Transverse colon (tissue), 4 donors: ENCODE measurements at regions not wholly inside any gene's neighbourhood (a gene's known extent, or its start where the extent isn't known, plus 50 kb on each side); places are given as distances from the start of the nearest gene placed in this dataset.

Source experiments
- DNase-seq: peaks from one replicate; pipeline ENCODE4 v3.0.0-alpha.2; 2019
- H3K27ac ChIP-seq, 4 donors: fragments of 200-600 bp; sonication (generic); 2 replicates each; pipeline ENCODE4 v1.5.1; 2016 to 2018; ENCODE audit warnings: inconsistent platforms in 4 of 4
- H3K27me3 ChIP-seq: fragments of 200-600 bp; sonication (generic); 2 replicates; pipeline ENCODE4 v1.5.1; 2017; ENCODE audit warnings: inconsistent platforms
- H3K36me3 ChIP-seq, 4 donors: fragments of 200-600 bp; sonication (generic); 2 replicates each; pipeline ENCODE4 v1.5.1; 2017 to 2019; ENCODE audit warnings: inconsistent platforms in 4 of 4
- H3K4me1 ChIP-seq, 4 donors: fragments of 200-600 bp; sonication (generic); 2 replicates each; pipeline ENCODE4 v1.5.1; 2017 to 2020; ENCODE audit warnings: inconsistent platforms in 4 of 4
- H3K4me3 ChIP-seq, 4 donors: fragments of 200-600 bp; sonication (generic); 1 replicate in 1 of 4; 2 replicates in 3 of 4; pipeline versions ENCODE4 v1.5.1 to v1.6.1; 2017 to 2019; ENCODE audit warnings: inconsistent platforms in 4 of 4
- H3K9me3 ChIP-seq, 2 donors: fragments of 200-600 bp; sonication (generic); 2 replicates each; pipeline ENCODE4 v1.5.1; 2017 to 2019; ENCODE audit warnings: inconsistent platforms in 2 of 2
- CTCF ChIP-seq, 5 experiments: fragments of 200-600 bp in 3 of 5; fragments of 450-650 bp in 2 of 5; sonication (generic) in 3 of 5; IDR thresholded peaks; 1 replicate in 2 of 5; 2 replicates in 3 of 5; pipeline ENCODE4 v1.5.1; 2016 to 2017; ENCODE audit warnings: antibody characterized with exemption in 5 of 5, inconsistent platforms in 3 of 5, mild to moderate bottlenecking in 2 of 5, moderate library complexity in 1 of 5
- EP300 ChIP-seq: sonication (generic); formaldehyde crosslinking; IDR thresholded peaks from one replicate; pipeline ENCODE4 v1.6.1; 2017; ENCODE audit warnings: antibody characterized with exemption, low read depth
- POLR2A ChIP-seq: fragments of 450-650 bp; IDR thresholded peaks from one replicate; pipeline ENCODE4 v1.6.1; 2016; ENCODE audit warnings: antibody characterized with exemption, mild to moderate bottlenecking, moderate library complexity
- POLR2AphosphoS5 ChIP-seq, 3 donors: sonication (generic); formaldehyde crosslinking; IDR thresholded peaks; one replicate each; pipeline ENCODE4 v1.6.1; 2016; ENCODE audit warnings: antibody characterized with exemption in 3 of 3
- WGBS, 2 donors: methylation state at CpG; one replicate each; pipeline ENCODE4 v1.1.5; 2018; ENCODE audit warnings: low coverage in 1 of 2; 5-methylcytosine and 5-hydroxymethylcytosine counted together
- in situ Hi-C, 4 donors: fragments of 200-750 bp; cut with MboI; loops; one replicate each; pipeline versions ENCODE4 v1.15.0 to v1.15.1; 2017; ENCODE audit warnings: low sequenced_read_pairs in 3 of 4, low pct_ligation_motif_present in 1 of 4, low pct_unique_long_range_greater_than_20kb in 1 of 4
- intact Hi-C: fragments of 100-400 bp; cut with DNase I; formaldehyde crosslinking; loops from one replicate; pipeline ENCODE4 v1.15.1; 2023; ENCODE audit warnings: low total_unique reads

- Histone ChIP-seq H3K9me3 (no peaks in the 10 kb centered on the region), H3K4me1 (no peaks in the 10 kb centered on the region), H3K36me3 (no peaks in the 10 kb centered on the region), H3K27ac (no peak overlapping the region), H3K27me3 (no peaks in the 10 kb centered on the region), H3K4me3 (no peak overlapping the region)
- in situ Hi-C loops: loop anchor here in 1 of 4 donors (10.0 kb wide), 1 partner anchor 209 kb away; no protein-coding TSS in a partner anchor
- intact Hi-C loops: no loop called here
- TF ChIP-seq EP300 (no peak), POLR2AphosphoS5 (IDR thresholded peaks at IDR 0.05) (no peak), CTCF (IDR thresholded peaks at IDR 0.05) (no peak), POLR2A (no peak)
- WGBS, 2 donors: 70 to 92% methylated on average over 2 of the region's 2 CpGs
- DNase-seq: no peak
Observed at GRCh38 chr6:25064006-25064405, 128.2 kb upstream of the RIPOR2 start.

- H3K4me3 ChIP-seq: no peak overlapping the region
- intact Hi-C loops (no loop called here), in situ Hi-C loops (loop anchor here in 2 of 4 donors (5.0 to 10.0 kb wide), 2 partner anchors 203 to 211 kb away; no protein-coding TSS in a partner anchor)
- DNase-seq: no peak
- H3K9me3 ChIP-seq: no peaks in the 10 kb centered on the region
- 75 to 85% methylated on average over 2 to 3 of the region's 3 CpGs for WGBS, 2 donors
- no peaks in the 10 kb centered on the region for H3K27me3 ChIP-seq
- H3K36me3 ChIP-seq: no peaks in the 10 kb centered on the region
- TF ChIP-seq POLR2A (no peak), EP300 (no peak), CTCF (IDR thresholded peaks at IDR 0.05) (no peak), POLR2AphosphoS5 (IDR thresholded peaks at IDR 0.05) (no peak)
- H3K27ac ChIP-seq: no peak overlapping the region
- H3K4me1 ChIP-seq: peaks cover 0 to 2% (median 0%) of the 10 kb centered on the region in 4 donors
Observed at GRCh38 chr6:25065666-25066065, 129.9 kb upstream of the RIPOR2 start.

- 63 to 80% methylated on average over 1 of the region's 1 CpG for WGBS, 2 donors
- Histone ChIP-seq H3K27ac (no peak overlapping the region), H3K4me3 (no peak overlapping the region), H3K27me3 (no peaks in the 10 kb centered on the region), H3K9me3 (no peaks in the 10 kb centered on the region), H3K4me1 (peaks cover 0 to 4% (median 0%) of the 10 kb centered on the region in 4 donors), H3K36me3 (no peaks in the 10 kb centered on the region)
- in situ Hi-C loops: loop anchor here in 2 of 4 donors (5.0 to 10.0 kb wide), 2 partner anchors 204 to 212 kb away; no protein-coding TSS in a partner anchor
- intact Hi-C loops: no loop called here
- TF ChIP-seq EP300 (no peak), POLR2AphosphoS5 (IDR thresholded peaks at IDR 0.05) (no peak), CTCF (IDR thresholded peaks at IDR 0.05) (no peak), POLR2A (no peak)
- DNase-seq: no peak
Observed at GRCh38 chr6:25066593-25066992, 130.8 kb upstream of the RIPOR2 start.

GRCh38 chr6:25068866-25069265 lies 133.1 kb upstream of the RIPOR2 start:
- H3K9me3 ChIP-seq: no peaks in the 10 kb centered on the region
- no peaks in the 10 kb centered on the region for H3K27me3 ChIP-seq
- intact Hi-C loops: no loop called here
- DNase-seq: no peak
- no peak overlapping the region for H3K27ac ChIP-seq
- WGBS, 2 donors: 93 to 100% methylated on average over 1 to 2 of the region's 2 CpGs
- in situ Hi-C loops: loop anchor here in 2 of 4 donors (5.0 to 10.0 kb wide), 2 partner anchors 207 to 214 kb away; no protein-coding TSS in a partner anchor
- TF ChIP-seq POLR2AphosphoS5 (IDR thresholded peaks at IDR 0.05) (no peak), POLR2A (no peak), EP300 (no peak), CTCF (IDR thresholded peaks at IDR 0.05) (no peak)
- H3K4me3 ChIP-seq: no peak overlapping the region
- H3K4me1 ChIP-seq: peaks cover 0 to 4% (median 0%) of the 10 kb centered on the region in 4 donors
- H3K36me3 ChIP-seq: no peaks in the 10 kb centered on the region
